ENCODE measurements at regions not wholly inside any gene's neighbourhood (a gene's known extent, or its start where the extent isn't known, plus 50 kb on each side); places are given as distances from the start of the nearest gene placed in this dataset.

DNA sequence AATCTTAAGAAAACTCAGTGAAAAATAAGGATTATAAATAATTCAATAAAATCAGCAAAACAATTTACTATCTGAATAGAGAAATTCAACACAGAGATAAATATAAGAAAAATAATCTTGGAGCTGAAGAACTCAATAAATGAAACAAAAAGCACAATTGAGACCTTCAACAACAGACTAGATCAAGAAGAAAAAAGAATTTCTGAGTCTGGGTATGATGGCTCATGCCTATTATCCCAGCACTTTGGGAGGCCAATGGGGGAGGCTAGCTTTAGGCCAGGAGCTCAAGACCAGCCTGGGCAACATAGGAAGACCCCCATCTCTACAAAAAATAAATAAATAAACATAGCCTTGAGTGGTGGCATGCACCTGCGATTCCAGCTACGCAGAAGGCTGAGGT is 1295.7 kb upstream of the NRXN1 start:
- H3K4me3 ChIP-seq = no peak overlapping the region
- no peak for ATAC-seq (ENCODE audit: insufficient number of reproducible peaks, low FRiP score, low read depth)
- H3K9me3 ChIP-seq = peaks cover 12% of the 10 kb centered on the region
- TF ChIP-seq, protein P1, sequence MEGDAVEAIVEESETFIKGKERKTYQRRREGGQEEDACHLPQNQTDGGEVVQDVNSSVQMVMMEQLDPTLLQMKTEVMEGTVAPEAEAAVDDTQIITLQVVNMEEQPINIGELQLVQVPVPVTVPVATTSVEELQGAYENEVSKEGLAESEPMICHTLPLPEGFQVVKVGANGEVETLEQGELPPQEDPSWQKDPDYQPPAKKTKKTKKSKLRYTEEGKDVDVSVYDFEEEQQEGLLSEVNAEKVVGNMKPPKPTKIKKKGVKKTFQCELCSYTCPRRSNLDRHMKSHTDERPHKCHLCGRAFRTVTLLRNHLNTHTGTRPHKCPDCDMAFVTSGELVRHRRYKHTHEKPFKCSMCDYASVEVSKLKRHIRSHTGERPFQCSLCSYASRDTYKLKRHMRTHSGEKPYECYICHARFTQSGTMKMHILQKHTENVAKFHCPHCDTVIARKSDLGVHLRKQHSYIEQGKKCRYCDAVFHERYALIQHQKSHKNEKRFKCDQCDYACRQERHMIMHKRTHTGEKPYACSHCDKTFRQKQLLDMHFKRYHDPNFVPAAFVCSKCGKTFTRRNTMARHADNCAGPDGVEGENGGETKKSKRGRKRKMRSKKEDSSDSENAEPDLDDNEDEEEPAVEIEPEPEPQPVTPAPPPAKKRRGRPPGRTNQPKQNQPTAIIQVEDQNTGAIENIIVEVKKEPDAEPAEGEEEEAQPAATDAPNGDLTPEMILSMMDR (IDR thresholded peaks at IDR 0.05) = no peak
- no peak overlapping the region for H3K27ac ChIP-seq
- H3K36me3 ChIP-seq = no peaks in the 10 kb centered on the region
- no peaks in the 10 kb centered on the region for H3K27me3 ChIP-seq (replicated peaks; ENCODE audit: insufficient read depth)
- no peak for DNase-seq (ENCODE audit: low spot score)
- no peaks in the 10 kb centered on the region for H3K4me1 ChIP-seq (ENCODE audit: control insufficient read depth in 1 of 2, low read depth in 2 of 2)

DNA sequence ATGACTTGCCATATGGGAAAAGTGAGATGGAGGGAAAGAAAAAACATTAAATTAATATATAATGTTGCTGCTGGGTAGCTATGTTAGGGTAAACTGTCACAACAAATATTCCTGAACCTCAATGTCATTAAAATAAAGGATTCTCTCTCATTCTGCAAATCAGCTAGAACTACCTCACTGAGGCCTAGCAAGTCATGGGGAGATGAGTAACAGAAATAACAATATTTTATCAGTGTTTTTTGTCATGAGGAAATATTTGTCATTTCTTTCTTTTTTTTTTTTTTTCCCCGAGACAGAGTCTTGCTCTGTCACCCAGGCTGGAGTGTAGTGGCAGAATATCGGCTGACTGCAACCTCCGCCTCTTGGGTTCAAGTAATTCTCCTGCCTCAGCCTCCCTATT is 1282.3 kb upstream of the NRXN1 start:
- H3K27me3 ChIP-seq (replicated peaks; ENCODE audit: insufficient read depth) = no peaks in the 10 kb centered on the region
- no peaks in the 10 kb centered on the region for H3K36me3 ChIP-seq
- ATAC-seq (ENCODE audit: insufficient number of reproducible peaks, low FRiP score, low read depth) = no peak
- no peak for DNase-seq (ENCODE audit: low spot score)
- no peaks in the 10 kb centered on the region for H3K9me3 ChIP-seq
- H3K27ac ChIP-seq = no peak overlapping the region
- no peak overlapping the region for H3K4me3 ChIP-seq
- TF ChIP-seq, protein P1 (IDR thresholded peaks at IDR 0.05) = no peak
- no peaks in the 10 kb centered on the region for H3K4me1 ChIP-seq (ENCODE audit: control insufficient read depth in 1 of 2, low read depth in 2 of 2)

DNA sequence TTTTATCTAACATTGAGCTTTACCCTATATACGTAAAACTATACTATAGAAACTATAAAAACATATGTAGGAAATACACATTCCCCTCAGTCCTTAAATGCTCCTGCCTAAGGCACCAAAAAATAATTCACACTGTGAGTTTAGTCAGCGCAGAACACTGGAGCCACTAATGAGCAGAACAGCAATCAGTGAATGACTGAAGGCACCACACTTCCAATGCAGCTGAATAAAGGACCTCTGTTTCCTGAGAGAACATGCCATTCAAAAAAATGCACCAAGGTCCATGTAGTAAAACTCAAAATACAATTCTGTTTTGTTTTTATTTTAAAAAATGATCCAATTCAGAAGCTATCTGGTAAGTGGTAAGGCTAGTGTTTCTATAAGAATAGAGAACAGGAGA is 1280.6 kb upstream of the NRXN1 start:
- no peak overlapping the region for H3K27ac ChIP-seq
- no peaks in the 10 kb centered on the region for H3K4me1 ChIP-seq (ENCODE audit: control insufficient read depth in 1 of 2, low read depth in 2 of 2)
- H3K9me3 ChIP-seq = no peaks in the 10 kb centered on the region
- H3K36me3 ChIP-seq = no peaks in the 10 kb centered on the region
- DNase-seq (ENCODE audit: low spot score) (no peak), ATAC-seq (ENCODE audit: insufficient number of reproducible peaks, low FRiP score, low read depth) (no peak)
- no peak overlapping the region for H3K4me3 ChIP-seq
- no peaks in the 10 kb centered on the region for H3K27me3 ChIP-seq (replicated peaks; ENCODE audit: insufficient read depth)
- TF ChIP-seq, protein P1 (IDR thresholded peaks at IDR 0.05) = no peak

DNA sequence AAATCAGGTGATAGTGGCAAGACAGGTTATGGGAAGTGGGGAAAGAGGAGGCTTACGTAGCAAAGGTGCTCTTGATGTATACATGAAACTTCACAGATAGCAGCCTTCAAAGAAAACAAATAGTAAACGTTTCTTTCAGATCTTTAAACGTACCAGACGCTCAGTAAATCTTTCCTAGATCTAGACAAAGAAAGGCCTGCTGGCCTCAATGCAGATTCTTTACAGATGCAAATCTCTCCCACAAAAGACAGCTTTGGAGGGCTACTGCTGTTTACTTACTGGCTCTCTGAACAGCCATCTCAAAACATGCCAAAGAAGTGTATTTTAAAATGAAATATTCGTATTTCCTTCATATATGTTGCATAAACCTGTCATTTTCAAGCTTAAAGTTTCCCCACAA is 1279.9 kb upstream of the NRXN1 start:
- Histone ChIP-seq H3K4me1 (ENCODE audit: control insufficient read depth in 1 of 2, low read depth in 2 of 2) (no peaks in the 10 kb centered on the region), H3K36me3 (no peaks in the 10 kb centered on the region), H3K27ac (no peak overlapping the region), H3K9me3 (no peaks in the 10 kb centered on the region), H3K4me3 (no peak overlapping the region), H3K27me3 (replicated peaks; ENCODE audit: insufficient read depth) (no peaks in the 10 kb centered on the region)
- DNase-seq (ENCODE audit: low spot score) (no peak), ATAC-seq (ENCODE audit: insufficient number of reproducible peaks, low FRiP score, low read depth) (no peak)
- TF ChIP-seq, protein P1 (IDR thresholded peaks at IDR 0.05) = no peak

DNA sequence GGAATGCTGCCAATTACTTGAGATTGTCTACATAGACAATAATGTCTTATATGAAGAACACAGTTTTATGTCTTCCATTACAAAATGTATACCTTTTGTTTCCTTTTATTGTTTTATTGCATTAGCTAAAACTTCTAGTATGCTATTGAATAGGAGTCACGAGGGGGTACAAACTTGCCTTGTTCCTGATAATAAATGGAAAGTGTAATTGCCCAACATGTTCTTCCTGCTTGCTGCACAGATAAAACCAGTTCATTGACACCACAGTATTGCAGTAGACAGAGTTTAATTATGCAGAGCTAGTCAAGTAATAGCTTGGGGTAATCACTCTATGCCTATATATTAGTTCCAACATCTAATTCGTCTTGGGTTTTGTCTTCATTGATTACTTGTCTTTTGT is 1276.2 kb upstream of the NRXN1 start:
- DNase-seq (ENCODE audit: low spot score) (no peak), ATAC-seq (ENCODE audit: insufficient number of reproducible peaks, low FRiP score, low read depth) (no peak)
- Histone ChIP-seq H3K27me3 (replicated peaks; ENCODE audit: insufficient read depth) (no peaks in the 10 kb centered on the region), H3K27ac (no peak overlapping the region), H3K4me1 (ENCODE audit: control insufficient read depth in 1 of 2, low read depth in 2 of 2) (no peaks in the 10 kb centered on the region), H3K9me3 (no peaks in the 10 kb centered on the region), H3K4me3 (no peak overlapping the region), H3K36me3 (no peaks in the 10 kb centered on the region)
- TF ChIP-seq, protein P1 (IDR thresholded peaks at IDR 0.05) = no peak

Data from thoracic aorta (tissue), 2 donors.